Hippocampal formation (tissue), 2 donors: ENCODE measurements at regions not wholly inside any gene's neighbourhood (a gene's known extent, or its start where the extent isn't known, plus 50 kb on each side); places are given as distances from the start of the nearest gene placed in this dataset.

Experiments
- DNase-seq, 2 donors: peaks; one replicate each; lab custom pipeline; 2025; lab: John Stamatoyannopoulos, UW

DNA sequence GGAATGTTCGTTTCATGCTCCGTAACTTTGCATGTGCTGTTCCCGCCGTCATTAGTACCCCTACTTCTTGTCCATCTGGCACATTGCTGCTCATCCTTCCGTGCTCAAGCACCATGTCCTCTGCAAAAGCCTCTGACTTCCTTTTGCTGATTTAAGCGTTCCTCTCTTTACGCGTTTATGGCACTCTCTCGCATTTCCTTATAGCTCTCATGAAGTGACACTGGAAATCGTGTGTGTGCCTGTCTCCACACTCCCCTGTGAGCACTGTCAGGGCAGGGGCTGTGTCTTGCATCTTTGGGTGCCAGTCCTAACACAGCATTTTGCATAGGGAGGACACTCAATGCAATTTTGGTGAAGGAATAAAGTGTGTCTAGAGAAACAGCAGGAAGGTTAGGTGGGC is 210.6 kb upstream of the FAT1 start:
- no peak for DNase-seq

GRCh38 chr4:186934841-186935443 is 211.3 kb upstream of the FAT1 start:
- DNase-seq, result no peak

- no peak for DNase-seq
Observed at GRCh38 chr4:186935901-186936300, 212.2 kb upstream of the FAT1 start.

GRCh38 chr4:186936496-186937375 is 213.1 kb upstream of the FAT1 start:
- DNase-seq, result no peak

DNA sequence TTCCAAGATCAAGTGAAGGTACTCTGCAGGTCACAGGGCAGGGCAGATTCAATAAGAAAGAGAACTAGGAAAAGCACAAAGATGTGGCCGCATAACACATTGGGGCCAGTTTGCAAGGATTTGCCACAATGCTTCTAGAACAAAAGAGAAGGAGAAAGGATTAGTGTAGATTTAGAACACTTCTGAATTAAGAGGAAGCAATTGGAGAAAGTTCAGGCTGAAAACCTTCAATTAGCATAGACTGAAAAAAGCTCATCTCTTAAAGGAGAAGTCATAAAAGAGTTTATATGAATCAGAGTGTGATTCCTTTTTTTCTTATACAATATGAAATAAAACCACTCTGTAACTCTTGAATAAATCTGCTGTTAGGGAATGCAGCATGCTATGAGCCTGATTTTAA is 215.6 kb upstream of the FAT1 start:
- no peak for DNase-seq

DNA sequence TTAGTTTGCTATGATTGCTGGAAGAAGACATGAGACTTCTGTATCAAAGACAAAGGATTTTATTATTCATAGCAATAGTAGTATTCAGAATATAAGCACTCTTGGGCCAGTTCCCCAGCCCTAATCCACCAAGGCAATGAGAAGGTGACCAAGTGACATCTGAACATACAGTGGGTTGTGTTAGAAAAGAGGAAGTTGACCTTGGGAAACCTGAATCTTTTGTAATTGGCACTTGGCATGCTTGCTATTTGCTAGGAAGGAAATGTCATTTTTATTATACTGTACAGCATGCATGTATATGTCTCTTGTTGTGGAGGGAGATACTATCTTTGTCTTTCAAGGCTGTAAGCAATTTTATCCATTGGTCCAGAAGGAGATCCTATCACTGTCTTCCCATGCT is 216.1 kb upstream of the FAT1 start:
- no peak for DNase-seq

- no peak for DNase-seq
Observed at GRCh38 chr4:186940476-186940875, 216.8 kb upstream of the FAT1 start.

DNA sequence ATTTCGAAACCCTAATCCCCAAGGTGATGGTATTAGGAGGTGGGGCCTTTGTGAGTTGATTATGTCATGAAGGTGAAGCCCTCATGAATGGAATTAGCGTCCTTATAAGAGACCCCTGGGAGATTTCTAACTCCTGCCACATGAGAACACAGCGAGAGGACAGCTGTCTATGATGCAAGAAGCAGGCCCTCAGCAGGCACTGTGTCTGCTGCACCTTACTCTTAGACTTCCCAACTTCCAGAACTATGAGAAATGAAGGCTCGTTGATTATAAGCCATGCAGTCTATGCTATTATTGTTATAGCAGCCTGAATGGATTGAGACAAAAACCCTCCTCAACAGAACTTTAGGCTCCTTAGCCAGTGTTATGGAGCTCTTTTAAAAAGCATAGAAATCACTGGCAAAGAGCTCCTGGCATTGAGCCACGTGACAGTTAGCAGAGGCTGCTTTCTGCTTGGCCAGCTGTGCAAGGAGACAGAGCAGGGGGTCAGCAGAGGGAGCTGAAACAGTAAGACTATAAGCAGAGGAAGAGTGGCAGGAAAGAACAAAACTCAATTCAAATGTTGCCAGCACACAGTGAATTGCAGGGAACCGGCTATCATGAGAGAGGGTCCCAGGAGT is 219.2 kb upstream of the FAT1 start:
- no peak for DNase-seq

- no peak for DNase-seq
Observed at GRCh38 chr4:186943411-186943810, 219.8 kb upstream of the FAT1 start.

- DNase-seq, result no peak
Observed at GRCh38 chr4:186946136-186946535, 222.5 kb upstream of the FAT1 start.

DNA sequence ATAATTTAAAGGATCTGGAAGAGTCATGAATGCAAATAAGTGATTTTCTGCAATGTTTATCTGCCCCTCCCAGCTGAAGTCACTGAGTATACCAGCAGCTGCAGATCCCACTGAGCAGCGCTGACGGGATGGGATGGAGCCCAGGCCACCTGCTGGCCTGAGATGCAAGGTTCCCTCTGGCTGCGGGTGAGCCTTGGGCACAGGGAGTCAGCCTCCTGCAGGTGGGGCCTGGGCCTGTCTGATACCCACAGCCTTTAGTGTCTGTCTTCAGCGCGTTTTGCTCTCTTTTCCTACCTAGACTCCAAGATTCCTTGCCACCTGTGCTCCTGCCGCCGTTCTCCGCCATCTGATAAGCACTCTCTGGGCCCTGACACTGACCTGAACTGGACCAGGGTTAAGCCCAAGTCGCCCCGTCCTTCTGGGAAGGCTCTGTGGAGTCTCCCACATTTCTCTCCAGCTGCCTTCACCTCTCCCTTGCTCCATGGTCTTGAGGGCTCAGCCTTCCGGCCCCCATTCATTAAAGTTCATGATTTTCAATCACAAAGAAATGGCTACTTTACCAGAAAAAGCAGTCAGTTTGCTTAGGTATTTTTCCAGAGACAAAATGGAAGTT is 223.1 kb upstream of the FAT1 start:
- no peak for DNase-seq

- no peak for DNase-seq
Observed at GRCh38 chr4:186948361-186949242, 224.9 kb upstream of the FAT1 start.

GRCh38 chr4:186949847-186950246 is 226.2 kb upstream of the FAT1 start:
- no peak for DNase-seq

- no peak for DNase-seq
Observed at GRCh38 chr4:186952709-186953108, 229.1 kb upstream of the FAT1 start.

- no peak for DNase-seq
Observed at GRCh38 chr4:186953599-186954260, 230.1 kb upstream of the FAT1 start.

GRCh38 chr4:186954509-186954908 is 230.9 kb upstream of the FAT1 start:
- DNase-seq, result no peak

GRCh38 chr4:186954956-186955355 is 231.3 kb upstream of the FAT1 start:
- DNase-seq, result no peak

DNA sequence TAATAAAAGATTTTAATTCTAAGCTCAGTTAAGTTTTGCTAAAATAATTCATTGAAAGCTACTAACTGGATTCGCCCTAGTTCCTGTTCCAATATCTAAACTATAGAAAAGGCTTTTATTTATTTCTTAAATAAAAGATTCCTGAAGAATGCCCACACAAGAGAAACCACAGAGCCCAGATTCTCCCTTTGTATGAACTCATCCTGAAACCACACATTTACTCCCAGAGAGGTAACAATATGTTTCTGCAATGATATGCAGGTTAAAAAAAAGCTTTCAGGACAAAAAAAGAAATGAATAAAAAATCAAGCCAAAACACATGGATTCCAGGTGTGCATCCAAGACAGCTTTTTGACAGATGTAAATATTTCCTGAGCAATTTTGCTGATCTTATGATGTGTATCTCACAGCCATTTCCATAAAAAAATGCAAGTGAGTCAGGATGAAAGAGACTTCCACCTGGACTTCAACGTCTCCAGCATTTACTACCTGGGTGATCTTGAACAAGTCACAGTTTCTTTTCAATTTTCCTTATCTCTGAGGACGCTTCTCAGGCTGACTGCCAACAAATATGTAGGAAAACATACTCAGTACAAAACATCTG is 234.4 kb upstream of the FAT1 start:
- DNase-seq, result no peak

DNA sequence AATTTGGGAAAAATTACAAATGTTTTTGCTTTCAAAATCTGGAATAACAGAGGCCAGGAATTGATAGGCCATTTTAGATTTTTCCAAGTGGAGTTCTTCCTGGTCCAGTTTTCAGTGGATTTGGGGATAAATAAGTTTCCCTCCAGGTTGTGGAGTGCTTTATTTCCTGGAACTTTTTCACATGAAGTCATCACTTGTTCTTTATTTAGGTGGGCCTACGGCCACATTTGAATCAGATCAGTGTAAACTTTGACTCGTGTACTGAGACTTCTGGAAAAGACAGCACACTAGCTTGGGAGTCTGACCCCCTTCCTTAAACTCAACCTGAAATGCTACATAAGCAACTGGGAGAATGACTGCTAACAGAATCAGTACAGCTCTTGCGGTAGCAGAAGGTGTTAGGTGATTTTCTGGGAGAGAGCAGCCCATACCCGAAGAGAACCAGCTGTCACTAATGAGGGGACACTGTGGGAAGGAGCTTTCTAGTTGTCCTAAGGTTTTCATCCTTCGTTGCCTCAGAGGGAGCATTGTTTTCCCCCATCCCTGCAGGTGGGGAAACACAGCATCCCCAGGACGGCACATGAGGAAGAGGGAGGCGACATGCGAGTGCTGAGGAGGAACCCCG is 235.2 kb upstream of the FAT1 start:
- no peak for DNase-seq
